ENCODE measurements at regions not wholly inside any gene's neighbourhood (a gene's known extent, or its start where the extent isn't known, plus 50 kb on each side); places are given as distances from the start of the nearest gene placed in this dataset.
"Not testable (repeated sequence)": the region's sequence is repeated elsewhere in the genome, so short reads cannot be mapped to it uniquely, and the experiment has no call there.

DNA sequence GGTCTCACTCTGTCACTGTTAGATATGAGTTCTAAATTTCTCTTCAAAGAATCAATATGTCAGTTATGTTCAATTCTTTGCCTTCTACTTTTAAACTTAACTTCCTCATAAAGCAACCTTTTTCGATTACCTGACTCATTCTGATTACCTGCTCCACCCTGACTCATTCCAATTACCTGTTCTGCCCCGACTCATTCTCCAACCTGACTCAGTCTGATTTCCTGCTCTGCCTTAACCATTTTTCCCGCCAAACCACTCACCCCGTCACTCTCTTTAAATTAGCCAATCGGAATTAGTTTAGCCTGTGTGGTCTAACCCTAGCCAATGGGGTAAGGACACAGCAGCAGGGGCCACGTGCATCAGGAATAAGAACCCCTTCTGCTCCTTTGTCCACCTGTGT lies 67.4 kb upstream of the RASSF8 start:
- TF ChIP-seq, protein P1, sequence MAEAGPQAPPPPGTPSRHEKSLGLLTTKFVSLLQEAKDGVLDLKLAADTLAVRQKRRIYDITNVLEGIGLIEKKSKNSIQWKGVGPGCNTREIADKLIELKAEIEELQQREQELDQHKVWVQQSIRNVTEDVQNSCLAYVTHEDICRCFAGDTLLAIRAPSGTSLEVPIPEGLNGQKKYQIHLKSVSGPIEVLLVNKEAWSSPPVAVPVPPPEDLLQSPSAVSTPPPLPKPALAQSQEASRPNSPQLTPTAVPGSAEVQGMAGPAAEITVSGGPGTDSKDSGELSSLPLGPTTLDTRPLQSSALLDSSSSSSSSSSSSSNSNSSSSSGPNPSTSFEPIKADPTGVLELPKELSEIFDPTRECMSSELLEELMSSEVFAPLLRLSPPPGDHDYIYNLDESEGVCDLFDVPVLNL (CRISPR knock-in tag; IDR thresholded peaks at IDR 0.05; ENCODE audit: borderline replicate concordance, low read depth): not testable (repeated sequence)
- TF ChIP-seq, protein P2, sequence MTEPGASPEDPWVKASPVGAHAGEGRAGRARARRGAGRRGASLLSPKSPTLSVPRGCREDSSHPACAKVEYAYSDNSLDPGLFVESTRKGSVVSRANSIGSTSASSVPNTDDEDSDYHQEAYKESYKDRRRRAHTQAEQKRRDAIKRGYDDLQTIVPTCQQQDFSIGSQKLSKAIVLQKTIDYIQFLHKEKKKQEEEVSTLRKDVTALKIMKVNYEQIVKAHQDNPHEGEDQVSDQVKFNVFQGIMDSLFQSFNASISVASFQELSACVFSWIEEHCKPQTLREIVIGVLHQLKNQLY (CRISPR knock-in tag; IDR thresholded peaks at IDR 0.05): not testable (repeated sequence)
- TF ChIP-seq NR1H2 (CRISPR knock-in tag; IDR thresholded peaks at IDR 0.05): not testable (repeated sequence)
